HL-60 (cell line): ENCODE measurements at regions not wholly inside any gene's neighbourhood (a gene's known extent, or its start where the extent isn't known, plus 50 kb on each side); places are given as distances from the start of the nearest gene placed in this dataset.

Experiments
- POLR2AphosphoS5 ChIP-seq: IDR thresholded peaks from 2 replicates; pipeline ENCODE4 v1.6.1; 2012; ENCODE audit warnings: low read depth
- SPI1 ChIP-seq: IDR thresholded peaks from 2 replicates; pipeline ENCODE4 v1.6.1; 2012; ENCODE audit warnings: low read depth, mild to moderate bottlenecking, borderline replicate concordance
- TF ChIP-seq, protein P1 (sequence below): IDR thresholded peaks from one replicate; pipeline ENCODE4 v1.5.1; 2011; ENCODE audit warnings: low read length, control low read depth, inconsistent platforms; ENCODE audit not compliant: insufficient read depth
- TF ChIP-seq, protein P2 (sequence below): IDR thresholded peaks from 2 replicates; pipeline ENCODE4 v1.6.1; 2012; ENCODE audit warnings: low read depth; ENCODE audit not compliant: insufficient replicate concordance

DNA sequence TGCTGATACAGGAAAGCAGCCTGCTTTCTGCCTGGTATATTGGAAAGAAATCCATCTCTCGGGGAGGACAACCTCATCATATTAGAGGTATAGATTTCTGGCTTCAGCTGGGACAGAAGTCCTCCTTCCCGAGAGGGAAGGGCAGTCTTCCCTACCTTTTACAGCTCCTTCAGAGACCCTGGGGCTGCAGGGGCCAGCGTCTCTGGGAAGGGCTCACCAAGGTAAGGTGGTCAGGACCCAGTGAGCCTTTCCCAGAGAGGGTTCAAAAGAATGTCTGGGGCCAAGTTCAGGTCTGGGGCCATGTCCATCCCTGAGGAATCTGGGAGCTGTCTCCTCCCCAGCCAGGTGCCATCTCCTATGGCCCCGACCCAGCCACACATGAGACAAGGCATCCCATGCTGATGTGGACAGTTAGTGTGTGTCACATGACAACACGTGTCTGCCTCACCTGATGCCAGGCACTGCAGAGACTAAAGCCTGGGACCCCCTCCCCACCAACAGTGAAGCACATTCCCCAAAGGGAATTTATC, 136.4 kb downstream of the URI1 start:
- TF ChIP-seq, protein P1, sequence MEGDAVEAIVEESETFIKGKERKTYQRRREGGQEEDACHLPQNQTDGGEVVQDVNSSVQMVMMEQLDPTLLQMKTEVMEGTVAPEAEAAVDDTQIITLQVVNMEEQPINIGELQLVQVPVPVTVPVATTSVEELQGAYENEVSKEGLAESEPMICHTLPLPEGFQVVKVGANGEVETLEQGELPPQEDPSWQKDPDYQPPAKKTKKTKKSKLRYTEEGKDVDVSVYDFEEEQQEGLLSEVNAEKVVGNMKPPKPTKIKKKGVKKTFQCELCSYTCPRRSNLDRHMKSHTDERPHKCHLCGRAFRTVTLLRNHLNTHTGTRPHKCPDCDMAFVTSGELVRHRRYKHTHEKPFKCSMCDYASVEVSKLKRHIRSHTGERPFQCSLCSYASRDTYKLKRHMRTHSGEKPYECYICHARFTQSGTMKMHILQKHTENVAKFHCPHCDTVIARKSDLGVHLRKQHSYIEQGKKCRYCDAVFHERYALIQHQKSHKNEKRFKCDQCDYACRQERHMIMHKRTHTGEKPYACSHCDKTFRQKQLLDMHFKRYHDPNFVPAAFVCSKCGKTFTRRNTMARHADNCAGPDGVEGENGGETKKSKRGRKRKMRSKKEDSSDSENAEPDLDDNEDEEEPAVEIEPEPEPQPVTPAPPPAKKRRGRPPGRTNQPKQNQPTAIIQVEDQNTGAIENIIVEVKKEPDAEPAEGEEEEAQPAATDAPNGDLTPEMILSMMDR: no peak
- TF ChIP-seq, protein P2, sequence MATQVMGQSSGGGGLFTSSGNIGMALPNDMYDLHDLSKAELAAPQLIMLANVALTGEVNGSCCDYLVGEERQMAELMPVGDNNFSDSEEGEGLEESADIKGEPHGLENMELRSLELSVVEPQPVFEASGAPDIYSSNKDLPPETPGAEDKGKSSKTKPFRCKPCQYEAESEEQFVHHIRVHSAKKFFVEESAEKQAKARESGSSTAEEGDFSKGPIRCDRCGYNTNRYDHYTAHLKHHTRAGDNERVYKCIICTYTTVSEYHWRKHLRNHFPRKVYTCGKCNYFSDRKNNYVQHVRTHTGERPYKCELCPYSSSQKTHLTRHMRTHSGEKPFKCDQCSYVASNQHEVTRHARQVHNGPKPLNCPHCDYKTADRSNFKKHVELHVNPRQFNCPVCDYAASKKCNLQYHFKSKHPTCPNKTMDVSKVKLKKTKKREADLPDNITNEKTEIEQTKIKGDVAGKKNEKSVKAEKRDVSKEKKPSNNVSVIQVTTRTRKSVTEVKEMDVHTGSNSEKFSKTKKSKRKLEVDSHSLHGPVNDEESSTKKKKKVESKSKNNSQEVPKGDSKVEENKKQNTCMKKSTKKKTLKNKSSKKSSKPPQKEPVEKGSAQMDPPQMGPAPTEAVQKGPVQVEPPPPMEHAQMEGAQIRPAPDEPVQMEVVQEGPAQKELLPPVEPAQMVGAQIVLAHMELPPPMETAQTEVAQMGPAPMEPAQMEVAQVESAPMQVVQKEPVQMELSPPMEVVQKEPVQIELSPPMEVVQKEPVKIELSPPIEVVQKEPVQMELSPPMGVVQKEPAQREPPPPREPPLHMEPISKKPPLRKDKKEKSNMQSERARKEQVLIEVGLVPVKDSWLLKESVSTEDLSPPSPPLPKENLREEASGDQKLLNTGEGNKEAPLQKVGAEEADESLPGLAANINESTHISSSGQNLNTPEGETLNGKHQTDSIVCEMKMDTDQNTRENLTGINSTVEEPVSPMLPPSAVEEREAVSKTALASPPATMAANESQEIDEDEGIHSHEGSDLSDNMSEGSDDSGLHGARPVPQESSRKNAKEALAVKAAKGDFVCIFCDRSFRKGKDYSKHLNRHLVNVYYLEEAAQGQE: no peak
- TF ChIP-seq POLR2AphosphoS5 (no peak), SPI1 (no peak)
